GM10248 (cell line): ENCODE measurements at regions not wholly inside any gene's neighbourhood (a gene's known extent, or its start where the extent isn't known, plus 50 kb on each side); places are given as distances from the start of the nearest gene placed in this dataset.
A peak's percentile ranks its signal among the peaks of the same experiment; 100 is the strongest.

Source experiments
- CTCF ChIA-PET: fragments of 300-600 bp; sonication (Branson Sonifier 250); formaldehyde crosslinking; extraction: SDS; loops from one replicate; lab custom pipeline; 2021; ENCODE audit warnings: antibody characterized with exemption; lab: Yijun Ruan, JAX
- POLR2A ChIA-PET: fragments of 350-650 bp; sonication (Branson Sonifier 250); formaldehyde crosslinking; extraction: SDS; loops from one replicate; lab custom pipeline; 2020; ENCODE audit warnings: antibody characterized with exemption; lab: Yijun Ruan, JAX
- DNase-seq: peaks from one replicate; pipeline ENCODE4 v3.0.0; 2012; ENCODE audit errors: extremely low spot score
- TF ChIP-seq, protein P1 (sequence below): IDR thresholded peaks from 2 replicates; pipeline ENCODE4 v1.5.1; 2012; ENCODE audit warnings: mild to moderate bottlenecking, low read depth; ENCODE audit errors: extremely low read depth, missing control alignments, control extremely low read depth

DNA sequence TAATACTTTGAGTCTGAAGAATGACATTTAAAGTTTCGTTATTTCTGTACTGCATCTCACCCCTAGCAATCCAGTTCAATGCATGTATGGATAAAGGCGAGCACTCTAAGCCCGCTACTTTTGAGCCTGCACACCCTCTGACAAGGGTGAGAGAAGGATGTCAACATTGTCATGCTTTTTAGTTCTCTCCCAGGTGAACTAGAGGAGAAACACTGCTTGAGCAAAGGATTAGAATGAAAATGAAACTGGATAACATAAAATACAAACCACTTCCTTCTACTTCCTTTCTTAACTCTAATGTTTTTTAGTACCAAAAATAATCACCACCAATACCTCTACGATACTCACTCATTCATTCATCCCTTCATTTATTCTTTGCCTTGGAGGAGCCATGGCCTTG, 588.7 kb upstream of the NR2F2 start:
- CTCF ChIA-PET = no interaction called here
- TF ChIP-seq, protein P1, sequence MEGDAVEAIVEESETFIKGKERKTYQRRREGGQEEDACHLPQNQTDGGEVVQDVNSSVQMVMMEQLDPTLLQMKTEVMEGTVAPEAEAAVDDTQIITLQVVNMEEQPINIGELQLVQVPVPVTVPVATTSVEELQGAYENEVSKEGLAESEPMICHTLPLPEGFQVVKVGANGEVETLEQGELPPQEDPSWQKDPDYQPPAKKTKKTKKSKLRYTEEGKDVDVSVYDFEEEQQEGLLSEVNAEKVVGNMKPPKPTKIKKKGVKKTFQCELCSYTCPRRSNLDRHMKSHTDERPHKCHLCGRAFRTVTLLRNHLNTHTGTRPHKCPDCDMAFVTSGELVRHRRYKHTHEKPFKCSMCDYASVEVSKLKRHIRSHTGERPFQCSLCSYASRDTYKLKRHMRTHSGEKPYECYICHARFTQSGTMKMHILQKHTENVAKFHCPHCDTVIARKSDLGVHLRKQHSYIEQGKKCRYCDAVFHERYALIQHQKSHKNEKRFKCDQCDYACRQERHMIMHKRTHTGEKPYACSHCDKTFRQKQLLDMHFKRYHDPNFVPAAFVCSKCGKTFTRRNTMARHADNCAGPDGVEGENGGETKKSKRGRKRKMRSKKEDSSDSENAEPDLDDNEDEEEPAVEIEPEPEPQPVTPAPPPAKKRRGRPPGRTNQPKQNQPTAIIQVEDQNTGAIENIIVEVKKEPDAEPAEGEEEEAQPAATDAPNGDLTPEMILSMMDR = no peak
- POLR2A ChIA-PET = no interaction called here
- DNase-seq = no peak

DNA sequence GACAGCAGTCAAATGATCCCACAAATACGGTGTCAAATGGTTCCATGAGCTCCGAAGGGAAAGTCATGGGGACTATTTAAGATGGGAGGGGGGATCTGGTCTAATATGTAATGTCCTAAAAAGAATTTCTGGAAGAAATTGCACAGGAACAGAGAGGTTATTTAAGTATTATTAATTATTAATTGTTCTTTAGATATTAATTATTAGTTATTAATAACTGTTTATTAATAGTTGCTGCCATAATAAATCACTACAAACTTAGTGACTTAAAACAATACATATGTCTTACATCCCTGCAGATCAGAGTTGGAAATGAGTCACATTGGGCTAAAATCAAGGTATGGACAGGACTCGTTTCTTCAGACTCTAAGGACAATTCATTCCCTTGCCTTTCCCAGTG, 588.2 kb upstream of the NR2F2 start:
- TF ChIP-seq, protein P1 = no peak
- no peak for DNase-seq
- CTCF ChIA-PET = no interaction called here
- POLR2A ChIA-PET = no interaction called here

DNA sequence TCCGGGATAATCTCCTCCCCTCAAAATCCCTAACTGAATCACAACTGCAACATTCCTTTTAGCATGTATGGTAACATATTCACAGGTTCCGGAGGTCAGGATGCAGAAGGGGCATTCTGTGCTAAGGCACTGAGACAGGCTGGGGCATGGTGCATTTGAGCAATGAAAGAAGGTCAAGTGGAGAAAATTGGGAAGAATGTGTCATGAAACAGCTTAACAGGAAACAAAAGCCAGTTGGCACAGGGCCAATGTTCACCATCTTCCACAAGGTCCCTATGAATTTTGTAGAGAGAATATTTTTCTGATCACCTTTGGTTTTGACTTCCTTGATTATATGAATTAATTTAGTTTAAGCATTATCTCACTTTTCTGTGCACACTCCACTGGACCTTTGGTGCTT, 587.7 kb upstream of the NR2F2 start:
- CTCF ChIA-PET = no interaction called here
- POLR2A ChIA-PET = no interaction called here
- DNase-seq = no peak

DNA sequence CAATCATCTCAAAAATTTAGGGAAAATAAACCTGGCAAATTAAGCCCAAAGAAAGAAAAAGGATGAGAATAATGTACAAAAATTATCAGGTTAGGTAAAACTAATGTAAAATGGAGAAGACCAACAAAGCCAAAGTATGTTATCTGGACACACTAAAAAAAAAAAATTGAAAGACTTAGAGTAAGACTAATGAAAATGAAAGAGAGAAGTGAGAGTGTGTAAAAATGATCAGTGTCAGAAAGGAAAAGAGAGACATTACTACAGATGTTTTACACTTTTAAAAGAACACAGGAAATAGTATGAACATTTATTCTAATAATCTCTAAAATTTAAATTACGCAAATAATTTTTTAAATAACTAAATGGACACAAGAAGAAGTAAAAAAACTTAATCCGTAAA, 573.3 kb upstream of the NR2F2 start:
- TF ChIP-seq, protein P1 = no peak
- ChIA-PET POLR2A (no interaction called here), CTCF (no interaction called here)
- DNase-seq = no peak

More for the DNA sequence above, 587.7 kb upstream of the NR2F2 start:
- TF ChIP-seq, protein P1 = no peak

DNA sequence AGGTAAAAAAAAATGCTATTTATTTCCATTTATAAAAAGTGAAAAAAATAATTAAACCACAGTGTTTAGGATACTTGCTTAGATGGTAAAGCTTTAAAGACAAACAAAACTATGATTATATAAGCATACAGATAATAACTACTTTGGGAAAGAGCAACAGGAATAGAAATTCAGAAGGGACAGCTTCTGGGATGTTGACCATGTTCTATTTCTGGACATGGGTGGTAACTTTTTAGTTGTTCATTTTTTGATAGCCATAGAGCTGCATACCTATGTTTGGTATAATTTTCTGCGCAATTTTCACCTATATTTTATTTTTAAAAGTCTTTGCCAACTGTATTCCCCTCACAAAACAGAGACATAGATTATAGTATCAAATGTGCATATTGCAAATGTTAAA, 572.0 kb upstream of the NR2F2 start:
- ChIA-PET CTCF (interaction anchor here (1.5 kb wide), 1 partner anchor 12 kb away, joined by 3 read pairs; no protein-coding TSS in a partner anchor), POLR2A (no interaction called here)
- DNase-seq = no peak
- TF ChIP-seq, protein P1 = no peak

DNA sequence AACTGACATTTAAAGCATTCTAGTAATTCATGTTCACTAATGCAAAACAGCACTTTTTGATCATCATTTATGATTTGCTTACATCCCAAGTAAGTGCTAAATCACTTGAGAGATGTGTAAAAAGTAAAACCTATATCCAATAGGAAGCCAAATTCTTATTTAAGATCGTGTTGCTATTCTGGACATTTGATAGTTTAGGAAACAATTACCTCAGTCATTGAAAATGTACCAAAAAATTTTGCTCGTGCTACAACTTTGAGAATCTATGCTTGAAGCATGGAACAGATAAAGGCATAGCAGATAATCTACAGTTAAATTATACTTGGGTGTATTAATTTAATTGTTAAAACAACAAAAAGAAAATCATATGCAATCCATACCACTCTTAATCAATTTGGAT, 571.6 kb upstream of the NR2F2 start:
- POLR2A ChIA-PET = no interaction called here
- DNase-seq = no peak
- TF ChIP-seq, protein P1 = no peak
- CTCF ChIA-PET = interaction anchor here (1.5 kb wide), 1 partner anchor 11 kb away, joined by 3 read pairs; no protein-coding TSS in a partner anchor

DNA sequence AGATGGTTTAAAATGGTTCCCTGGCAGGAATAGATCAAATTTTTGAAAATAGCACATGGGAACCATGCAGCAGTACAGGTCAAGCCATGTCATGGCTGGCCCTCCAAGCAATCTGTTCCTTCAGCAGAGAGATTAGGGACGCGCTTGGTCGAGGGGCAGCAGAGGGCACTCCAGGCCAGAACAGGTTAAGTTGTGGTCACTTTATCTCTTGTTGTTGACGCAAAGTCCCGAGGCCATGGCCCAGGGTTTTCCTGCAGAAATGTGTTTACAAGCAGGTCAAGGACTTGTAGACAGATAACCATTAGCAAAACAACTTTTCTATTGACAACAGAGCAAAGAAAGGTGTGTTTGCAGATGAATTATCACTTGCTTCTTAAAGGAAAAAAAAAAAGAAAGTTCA, 570.0 kb upstream of the NR2F2 start:
- CTCF ChIA-PET = no interaction called here
- POLR2A ChIA-PET = no interaction called here
- no peak for DNase-seq
- TF ChIP-seq, protein P1 = peak; percentile 18
